K562 (cell line): ENCODE measurements at regions not wholly inside any gene's neighbourhood (a gene's known extent, or its start where the extent isn't known, plus 50 kb on each side); places are given as distances from the start of the nearest gene placed in this dataset.

Experiments
- ATAC-seq: fragments of 200-7000 bp; cut with Tn5 transposase; 3 replicates; pipeline ENCODE4 v1.9.1; 2020; ENCODE audit warnings: moderate library complexity
- BruUV-seq: library from RNA; stranded (reverse); fragments of 400-500 nt; replicated peaks from 2 replicates; lab custom pipeline; 2021; lab: Mats Ljungman, UMichigan
- CTCF ChIA-PET: fragments of 300-600 bp; formaldehyde crosslinking; extraction: SDS; loops from one replicate; lab custom pipeline; 2021; ENCODE audit warnings: low intra/inter-chr PET ratio; lab: Yijun Ruan, JAX
- POLR2A ChIA-PET: fragments of 300-600, 350-650 bp; sonication (Branson Sonifier 250); formaldehyde crosslinking; extraction: SDS; loops from one replicate; lab custom pipeline; 2021; ENCODE audit warnings: antibody characterized with exemption, inconsistent platforms; lab: Yijun Ruan, JAX
- DNase-seq, 4 experiments: peaks; one replicate each; pipeline versions ENCODE4 v3.0.0 to v3.0.0-alpha.2; 2011 to 2018; ENCODE audit warnings: low spot score in 3 of 4, mixed read lengths in 3 of 4; ENCODE audit errors: extremely low read depth in 1 of 4
- FAIRE-seq: peaks from 2 replicates; lab custom pipeline; 2011; peaks lifted over from hg19 to GRCh38; lab: Jason Lieb, UNC
- H2AFZ ChIP-seq: 2 replicates; pipeline ENCODE4 v1.6.0; 2011; ENCODE audit warnings: low read depth, low read length, control low read depth, inconsistent platforms
- H3K27ac ChIP-seq: fragments of 200-600 bp; 3 replicates; pipeline ENCODE4 v1.8.0; 2011; ENCODE audit warnings: low read depth, mild to moderate bottlenecking, control low read depth, inconsistent platforms, low read length, moderate library complexity, mixed read lengths; ENCODE audit errors: extremely low read depth
- H3K27me3 ChIP-seq, 2 experiments: fragments of 300-600 bp in 1 of 2; 2 replicates in 1 of 2; 3 replicates in 1 of 2; pipeline versions ENCODE4 v1.6.0 to v1.8.0; 2011; ENCODE audit warnings: inconsistent platforms in 2 of 2, low read length in 2 of 2, mild to moderate bottlenecking in 1 of 2, mixed read lengths in 1 of 2, moderate library complexity in 1 of 2; ENCODE audit not compliant: control insufficient read depth in 2 of 2, insufficient read depth in 2 of 2
- H3K36me3 ChIP-seq: fragments of 300-600 bp; 3 replicates; pipeline ENCODE4 v1.8.0; 2011; ENCODE audit warnings: mild to moderate bottlenecking, low read length, inconsistent platforms; ENCODE audit not compliant: control insufficient read depth, insufficient read depth
- H3K4me1 ChIP-seq, 2 experiments: fragments of 200-600 bp in 1 of 2; replicated peaks in 1 of 2; 2 replicates in 1 of 2; 3 replicates in 1 of 2; pipeline versions ENCODE4 v1.5.1 to v1.8.0; 2011; ENCODE audit warnings: inconsistent platforms in 2 of 2, low read length in 2 of 2, mild to moderate bottlenecking in 1 of 2, mixed read lengths in 1 of 2, moderate library complexity in 1 of 2; ENCODE audit not compliant: control insufficient read depth in 2 of 2, insufficient read depth in 2 of 2
- H3K4me2 ChIP-seq: 2 replicates; pipeline ENCODE4 v1.6.1; 2011; ENCODE audit warnings: low read length, control low read depth, inconsistent platforms, mixed read lengths; ENCODE audit not compliant: insufficient read depth
- H3K4me3 ChIP-seq: fragments of 200-600 bp; sonication (generic), shearing (Covaris generic); 2 replicates; pipeline ENCODE4 v1.5.1; 2016; ENCODE audit warnings: control low read depth, inconsistent platforms
- H3K79me2 ChIP-seq: fragments of 200-600 bp; 3 replicates; pipeline ENCODE4 v1.8.0; 2011; ENCODE audit warnings: low read length, inconsistent platforms; ENCODE audit not compliant: control insufficient read depth, insufficient read depth
- H3K9ac ChIP-seq, 2 experiments: 2 replicates each; pipeline versions ENCODE4 v1.6.0 to v1.6.1; 2011; ENCODE audit warnings: low read depth in 2 of 2, low read length in 2 of 2, control low read depth in 1 of 2, inconsistent platforms in 1 of 2, mild to moderate bottlenecking in 1 of 2, mixed read lengths in 1 of 2; ENCODE audit not compliant: insufficient read depth in 1 of 2
- H3K9me1 ChIP-seq: one replicate; pipeline ENCODE4 v1.6.0; 2011; ENCODE audit warnings: inconsistent platforms, mild to moderate bottlenecking, low read length, moderate library complexity; ENCODE audit not compliant: control insufficient read depth, insufficient read depth
- H3K9me3 ChIP-seq: replicated peaks from 2 replicates; pipeline ENCODE4 v1.5.1; 2011; ENCODE audit warnings: low read depth, low read length, inconsistent platforms; ENCODE audit not compliant: control insufficient read depth, insufficient read depth
- H4K20me1 ChIP-seq: replicated peaks from 2 replicates; pipeline ENCODE4 v1.6.1; 2011; ENCODE audit warnings: low read length, inconsistent platforms, mixed read lengths; ENCODE audit not compliant: control insufficient read depth, insufficient read depth
- EHMT2 ChIP-seq: fragments of 450-650 bp; IDR thresholded peaks from 2 replicates; pipeline ENCODE4 v1.6.1; 2018; ENCODE audit warnings: antibody characterized with exemption
- ESRRA ChIP-seq: fragments of 450-650 bp; IDR thresholded peaks from 2 replicates; pipeline ENCODE4 v1.6.1; 2014; ENCODE audit warnings: low read depth, mild to moderate bottlenecking, moderate library complexity, borderline replicate concordance
- POLR2B ChIP-seq: fragments of 450-650 bp; IDR thresholded peaks from 2 replicates; pipeline ENCODE4 v1.6.1; 2018; ENCODE audit warnings: low read depth; ENCODE audit not compliant: partially characterized antibody
- RBBP5 ChIP-seq: fragments of 200-600 bp; sonication (generic); IDR thresholded peaks from 2 replicates; pipeline ENCODE4 v1.6.1; 2012; ENCODE audit warnings: borderline replicate concordance, mild to moderate bottlenecking, low read length, control low read depth, inconsistent platforms; ENCODE audit not compliant: insufficient read depth, poor library complexity, severe bottlenecking
- TOE1 ChIP-seq, 2 experiments: fragments of 450-650 bp in 1 of 2; sonication (generic) in 1 of 2; formaldehyde crosslinking in 1 of 2; IDR thresholded peaks; 2 replicates each; pipeline versions ENCODE4 v1.7.1 to v1.8.0; 2016 to 2022; ENCODE audit warnings: borderline replicate concordance in 2 of 2, mild to moderate bottlenecking in 2 of 2, antibody characterized with exemption in 1 of 2, inconsistent platforms in 1 of 2, low read depth in 1 of 2, missing genetic modification reagents in 1 of 2, moderate library complexity in 1 of 2
- TRIM28 ChIP-seq: fragments of 450-650 bp; IDR thresholded peaks from 2 replicates; pipeline ENCODE4 v1.6.1; 2017
- ZBED1 ChIP-seq: IDR thresholded peaks from 2 replicates; pipeline ENCODE4 v1.6.1; 2014
- WGBS: fragments of 100-300 bp; shearing (Covaris generic); methylation state at CpG from one replicate; pipeline ENCODE4 v1.1.6; 2016; ENCODE audit warnings: low coverage, mixed read lengths; ENCODE audit not compliant: insufficient coverage; ENCODE audit errors: missing lambda C conversion rate; 5-methylcytosine and 5-hydroxymethylcytosine counted together
- in situ Hi-C: fragments of 300-500 bp; cut with MboI; formaldehyde crosslinking; loops from 4 replicates; pipeline ENCODE4 v1.15.0; 2018; ENCODE audit warnings: inconsistent platforms, mixed read lengths
- intact Hi-C: fragments of 100-400 bp; cut with micrococcal nuclease; formaldehyde crosslinking; loops from 2 replicates; pipeline ENCODE4 v1.14.2; 2022
- TF ChIP-seq, protein P1 (sequence below): fragments of 150-350 bp; IDR thresholded peaks from 2 replicates; pipeline ENCODE4 v1.6.1; 2014; ENCODE audit warnings: low read depth, mild to moderate bottlenecking, low read length, borderline replicate concordance
- TF ChIP-seq, protein P2 (sequence below): sonication (generic); formaldehyde crosslinking; IDR thresholded peaks from 2 replicates; pipeline ENCODE4 v1.8.0; 2023; ENCODE audit warnings: missing genetic modification reagents, mild to moderate bottlenecking, borderline replicate concordance
- TF ChIP-seq, protein P3 (sequence below): fragments of 450-650 bp; IDR thresholded peaks from 2 replicates; pipeline ENCODE4 v1.6.1; 2017; ENCODE audit warnings: mild to moderate bottlenecking, moderate library complexity

DNA sequence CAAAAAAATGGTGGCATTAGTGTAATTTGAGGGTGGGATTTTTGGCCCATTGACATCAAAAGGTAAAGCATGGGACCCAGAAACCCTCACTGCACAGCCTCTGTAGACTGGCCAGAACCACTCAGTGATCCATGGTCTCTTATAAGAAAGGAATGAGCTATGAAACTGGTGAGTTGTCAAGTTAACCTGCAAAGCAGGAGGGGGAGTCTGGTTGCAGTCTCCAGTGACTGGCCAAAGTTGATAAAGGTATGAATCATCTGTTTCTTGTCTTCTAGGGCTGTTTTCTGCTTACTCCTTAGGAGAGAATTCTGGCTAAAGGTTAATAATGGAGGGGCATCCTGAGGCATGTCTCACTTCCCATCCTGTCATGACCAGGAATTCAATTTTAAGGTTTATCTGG lies 325.2 kb downstream of the TLR4 start (continued):
- TF ChIP-seq, protein P1, sequence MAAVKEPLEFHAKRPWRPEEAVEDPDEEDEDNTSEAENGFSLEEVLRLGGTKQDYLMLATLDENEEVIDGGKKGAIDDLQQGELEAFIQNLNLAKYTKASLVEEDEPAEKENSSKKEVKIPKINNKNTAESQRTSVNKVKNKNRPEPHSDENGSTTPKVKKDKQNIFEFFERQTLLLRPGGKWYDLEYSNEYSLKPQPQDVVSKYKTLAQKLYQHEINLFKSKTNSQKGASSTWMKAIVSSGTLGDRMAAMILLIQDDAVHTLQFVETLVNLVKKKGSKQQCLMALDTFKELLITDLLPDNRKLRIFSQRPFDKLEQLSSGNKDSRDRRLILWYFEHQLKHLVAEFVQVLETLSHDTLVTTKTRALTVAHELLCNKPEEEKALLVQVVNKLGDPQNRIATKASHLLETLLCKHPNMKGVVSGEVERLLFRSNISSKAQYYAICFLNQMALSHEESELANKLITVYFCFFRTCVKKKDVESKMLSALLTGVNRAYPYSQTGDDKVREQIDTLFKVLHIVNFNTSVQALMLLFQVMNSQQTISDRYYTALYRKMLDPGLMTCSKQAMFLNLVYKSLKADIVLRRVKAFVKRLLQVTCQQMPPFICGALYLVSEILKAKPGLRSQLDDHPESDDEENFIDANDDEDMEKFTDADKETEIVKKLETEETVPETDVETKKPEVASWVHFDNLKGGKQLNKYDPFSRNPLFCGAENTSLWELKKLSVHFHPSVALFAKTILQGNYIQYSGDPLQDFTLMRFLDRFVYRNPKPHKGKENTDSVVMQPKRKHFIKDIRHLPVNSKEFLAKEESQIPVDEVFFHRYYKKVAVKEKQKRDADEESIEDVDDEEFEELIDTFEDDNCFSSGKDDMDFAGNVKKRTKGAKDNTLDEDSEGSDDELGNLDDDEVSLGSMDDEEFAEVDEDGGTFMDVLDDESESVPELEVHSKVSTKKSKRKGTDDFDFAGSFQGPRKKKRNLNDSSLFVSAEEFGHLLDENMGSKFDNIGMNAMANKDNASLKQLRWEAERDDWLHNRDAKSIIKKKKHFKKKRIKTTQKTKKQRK, result no peak

DNA sequence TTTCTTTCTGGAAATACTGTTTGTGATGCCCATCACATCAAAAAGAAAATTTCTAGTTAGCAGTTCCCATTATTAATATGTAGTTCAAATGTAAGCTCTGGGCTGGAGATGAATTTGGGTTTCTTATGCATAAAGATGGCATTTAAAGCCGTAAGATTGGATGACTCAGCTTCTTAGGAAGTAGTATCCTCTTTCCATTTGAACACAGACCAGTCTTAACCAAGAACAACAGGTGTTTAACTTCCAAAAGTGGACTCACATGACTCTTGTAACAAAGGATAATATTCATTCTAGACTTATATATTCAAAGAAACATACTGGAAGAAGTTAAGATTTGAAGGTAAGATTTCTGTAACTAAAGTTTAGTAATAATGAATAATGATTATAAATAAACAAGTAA lies 330.5 kb downstream of the TLR4 start:
- 0 out of 2 replicates have a peak, but pooled peaks cover 2% of the 10 kb centered on the region for H3K9me3 ChIP-seq
- ATAC-seq, result no peak
- no TSS peak for BruUV-seq
- TF ChIP-seq, protein P2, sequence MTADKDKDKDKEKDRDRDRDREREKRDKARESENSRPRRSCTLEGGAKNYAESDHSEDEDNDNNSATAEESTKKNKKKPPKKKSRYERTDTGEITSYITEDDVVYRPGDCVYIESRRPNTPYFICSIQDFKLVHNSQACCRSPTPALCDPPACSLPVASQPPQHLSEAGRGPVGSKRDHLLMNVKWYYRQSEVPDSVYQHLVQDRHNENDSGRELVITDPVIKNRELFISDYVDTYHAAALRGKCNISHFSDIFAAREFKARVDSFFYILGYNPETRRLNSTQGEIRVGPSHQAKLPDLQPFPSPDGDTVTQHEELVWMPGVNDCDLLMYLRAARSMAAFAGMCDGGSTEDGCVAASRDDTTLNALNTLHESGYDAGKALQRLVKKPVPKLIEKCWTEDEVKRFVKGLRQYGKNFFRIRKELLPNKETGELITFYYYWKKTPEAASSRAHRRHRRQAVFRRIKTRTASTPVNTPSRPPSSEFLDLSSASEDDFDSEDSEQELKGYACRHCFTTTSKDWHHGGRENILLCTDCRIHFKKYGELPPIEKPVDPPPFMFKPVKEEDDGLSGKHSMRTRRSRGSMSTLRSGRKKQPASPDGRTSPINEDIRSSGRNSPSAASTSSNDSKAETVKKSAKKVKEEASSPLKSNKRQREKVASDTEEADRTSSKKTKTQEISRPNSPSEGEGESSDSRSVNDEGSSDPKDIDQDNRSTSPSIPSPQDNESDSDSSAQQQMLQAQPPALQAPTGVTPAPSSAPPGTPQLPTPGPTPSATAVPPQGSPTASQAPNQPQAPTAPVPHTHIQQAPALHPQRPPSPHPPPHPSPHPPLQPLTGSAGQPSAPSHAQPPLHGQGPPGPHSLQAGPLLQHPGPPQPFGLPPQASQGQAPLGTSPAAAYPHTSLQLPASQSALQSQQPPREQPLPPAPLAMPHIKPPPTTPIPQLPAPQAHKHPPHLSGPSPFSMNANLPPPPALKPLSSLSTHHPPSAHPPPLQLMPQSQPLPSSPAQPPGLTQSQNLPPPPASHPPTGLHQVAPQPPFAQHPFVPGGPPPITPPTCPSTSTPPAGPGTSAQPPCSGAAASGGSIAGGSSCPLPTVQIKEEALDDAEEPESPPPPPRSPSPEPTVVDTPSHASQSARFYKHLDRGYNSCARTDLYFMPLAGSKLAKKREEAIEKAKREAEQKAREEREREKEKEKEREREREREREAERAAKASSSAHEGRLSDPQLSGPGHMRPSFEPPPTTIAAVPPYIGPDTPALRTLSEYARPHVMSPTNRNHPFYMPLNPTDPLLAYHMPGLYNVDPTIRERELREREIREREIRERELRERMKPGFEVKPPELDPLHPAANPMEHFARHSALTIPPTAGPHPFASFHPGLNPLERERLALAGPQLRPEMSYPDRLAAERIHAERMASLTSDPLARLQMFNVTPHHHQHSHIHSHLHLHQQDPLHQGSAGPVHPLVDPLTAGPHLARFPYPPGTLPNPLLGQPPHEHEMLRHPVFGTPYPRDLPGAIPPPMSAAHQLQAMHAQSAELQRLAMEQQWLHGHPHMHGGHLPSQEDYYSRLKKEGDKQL, result no peak
- TF ChIP-seq POLR2B (no peak), RBBP5 (no peak), TOE1 (IDR thresholded peaks at IDR 0.05; ENCODE audit: borderline replicate concordance) (no peak), TOE1 (CRISPR knock-in tag; IDR thresholded peaks at IDR 0.05; ENCODE audit: borderline replicate concordance, low read depth) (no peak), TRIM28 (no peak), ZBED1 (no peak), EHMT2 (no peak), ESRRA (no peak)
- TF ChIP-seq, protein P3, sequence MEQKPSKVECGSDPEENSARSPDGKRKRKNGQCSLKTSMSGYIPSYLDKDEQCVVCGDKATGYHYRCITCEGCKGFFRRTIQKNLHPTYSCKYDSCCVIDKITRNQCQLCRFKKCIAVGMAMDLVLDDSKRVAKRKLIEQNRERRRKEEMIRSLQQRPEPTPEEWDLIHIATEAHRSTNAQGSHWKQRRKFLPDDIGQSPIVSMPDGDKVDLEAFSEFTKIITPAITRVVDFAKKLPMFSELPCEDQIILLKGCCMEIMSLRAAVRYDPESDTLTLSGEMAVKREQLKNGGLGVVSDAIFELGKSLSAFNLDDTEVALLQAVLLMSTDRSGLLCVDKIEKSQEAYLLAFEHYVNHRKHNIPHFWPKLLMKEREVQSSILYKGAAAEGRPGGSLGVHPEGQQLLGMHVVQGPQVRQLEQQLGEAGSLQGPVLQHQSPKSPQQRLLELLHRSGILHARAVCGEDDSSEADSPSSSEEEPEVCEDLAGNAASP, result no peak

More for the DNA sequence above, 330.5 kb downstream of the TLR4 start:
- WGBS, result 5% methylated on average over 1 of the region's 1 CpG
- ChIA-PET CTCF (no interaction called here), POLR2A (no interaction called here)
- no peak overlapping the region for H3K4me2 ChIP-seq
- H3K36me3 ChIP-seq, result no peaks in the 10 kb centered on the region
- no peak overlapping the region for H3K9ac ChIP-seq
- no peak overlapping the region for H3K27ac ChIP-seq
- in situ Hi-C loops, result no loop called here
- no peaks in the 10 kb centered on the region for H3K9me1 ChIP-seq
- no peak for FAIRE-seq
- no peak overlapping the region for H3K4me3 ChIP-seq
- intact Hi-C loops, result no loop called here
- H4K20me1 ChIP-seq, result no peaks in the 10 kb centered on the region
- no peak overlapping the region for H2AFZ ChIP-seq
- no peaks in the 10 kb centered on the region for H3K27me3 ChIP-seq
- no peaks in the 10 kb centered on the region for H3K79me2 ChIP-seq
- no peaks in the 10 kb centered on the region for H3K4me1 ChIP-seq
- DNase-seq, result no peak
